Upper lobe of left lung (tissue), 4 donors: ENCODE measurements at regions not wholly inside any gene's neighbourhood (a gene's known extent, or its start where the extent isn't known, plus 50 kb on each side); places are given as distances from the start of the nearest gene placed in this dataset.
"Not testable (repeated sequence)": the region's sequence is repeated elsewhere in the genome, so short reads cannot be mapped to it uniquely, and the experiment has no call there.

ENCODE experiments used
- CTCF ChIP-seq, 6 experiments: fragments of 450-650 bp in 4 of 6; fragments of 200-600 bp in 2 of 6; sonication (generic) in 2 of 6; IDR thresholded peaks; one replicate each; pipeline ENCODE4 v1.5.1; 2016 to 2019; ENCODE audit warnings: antibody characterized with exemption in 6 of 6
- EP300 ChIP-seq, 4 donors: sonication (generic); formaldehyde crosslinking; IDR thresholded peaks; one replicate each; pipeline ENCODE4 v1.5.1; 2017; ENCODE audit warnings: antibody characterized with exemption in 4 of 4, control low read depth in 2 of 4
- POLR2A ChIP-seq, 4 donors: fragments of 450-650 bp; IDR thresholded peaks; one replicate each; pipeline ENCODE4 v1.5.1; 2016 to 2017; ENCODE audit warnings: antibody characterized with exemption in 4 of 4, mild to moderate bottlenecking in 2 of 4
- POLR2AphosphoS5 ChIP-seq, 2 donors: sonication (generic); formaldehyde crosslinking; IDR thresholded peaks; one replicate each; pipeline ENCODE4 v1.5.1; 2017; ENCODE audit warnings: antibody characterized with exemption in 2 of 2

DNA sequence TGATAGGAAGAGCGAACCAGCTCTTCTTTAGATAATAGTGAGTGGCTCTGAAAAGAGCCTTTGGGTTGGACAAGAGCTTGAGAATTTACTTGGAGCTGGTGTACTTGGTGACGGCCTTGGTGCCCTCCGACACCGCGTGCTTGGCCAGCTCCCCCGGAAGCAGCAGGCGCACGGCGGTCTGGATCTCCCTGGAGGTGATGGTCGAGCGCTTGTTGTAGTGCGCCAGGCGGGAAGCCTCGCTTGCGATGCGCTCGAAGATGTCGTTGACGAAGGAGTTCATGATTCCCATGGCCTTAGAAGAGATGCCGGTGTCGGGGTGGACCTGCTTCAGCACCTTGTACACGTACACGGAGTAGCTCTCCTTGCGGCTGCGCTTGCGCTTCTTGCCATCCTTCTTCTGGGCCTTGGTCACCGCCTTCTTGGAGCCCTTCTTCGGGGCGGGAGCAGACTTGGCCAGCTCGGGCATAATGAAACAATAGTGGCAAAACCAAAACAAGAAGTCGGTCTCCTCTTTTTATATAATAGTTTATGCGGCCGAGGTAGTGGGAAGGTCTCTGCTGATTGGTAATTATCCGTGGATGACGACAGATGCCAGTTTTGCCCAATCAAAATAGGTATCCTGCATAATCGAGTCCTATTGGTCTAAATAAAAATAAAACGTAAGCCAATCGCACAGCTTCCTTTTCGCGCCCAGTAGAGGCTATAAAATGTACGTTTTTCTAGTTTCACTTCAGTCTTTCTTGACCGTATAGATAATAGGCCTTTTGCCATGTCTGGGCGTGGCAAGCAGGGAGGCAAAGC is 104.6 kb downstream of the OR2B2 start:
- not testable (repeated sequence) for TF ChIP-seq CTCF, EP300 (IDR thresholded peaks at IDR 0.05)
- peak in 1 of 2 donors; percentile 69 for TF ChIP-seq POLR2AphosphoS5 (IDR thresholded peaks at IDR 0.05)
- peak in 3 of 4 donors; percentile 43 to 85 (median 60) for TF ChIP-seq POLR2A (IDR thresholded peaks at IDR 0.05)
